Mesenteric fat pad (tissue), 1 donor: ENCODE measurements at regions not wholly inside any gene's neighbourhood (a gene's known extent, or its start where the extent isn't known, plus 50 kb on each side); places are given as distances from the start of the nearest gene placed in this dataset.

Experiments used
- DNase-seq: peaks from one replicate; pipeline ENCODE4 v3.0.0-alpha.2; 2020; ENCODE audit warnings: low spot score
- donor health status: DM: yes; HTN: yes; CAD: no.

- DNase-seq: no peak
These were observed 52.0 kb upstream of the GRAMD1B start for GRCh38 chr11:123378096-123378495.

GRCh38 chr11:123377355-123377754 lies 52.7 kb upstream of the GRAMD1B start:
- no peak for DNase-seq

GRCh38 chr11:123375832-123376231 lies 54.2 kb upstream of the GRAMD1B start:
- no peak for DNase-seq

GRCh38 chr11:123374622-123374968 lies 55.5 kb upstream of the GRAMD1B start:
- no peak for DNase-seq

DNA sequence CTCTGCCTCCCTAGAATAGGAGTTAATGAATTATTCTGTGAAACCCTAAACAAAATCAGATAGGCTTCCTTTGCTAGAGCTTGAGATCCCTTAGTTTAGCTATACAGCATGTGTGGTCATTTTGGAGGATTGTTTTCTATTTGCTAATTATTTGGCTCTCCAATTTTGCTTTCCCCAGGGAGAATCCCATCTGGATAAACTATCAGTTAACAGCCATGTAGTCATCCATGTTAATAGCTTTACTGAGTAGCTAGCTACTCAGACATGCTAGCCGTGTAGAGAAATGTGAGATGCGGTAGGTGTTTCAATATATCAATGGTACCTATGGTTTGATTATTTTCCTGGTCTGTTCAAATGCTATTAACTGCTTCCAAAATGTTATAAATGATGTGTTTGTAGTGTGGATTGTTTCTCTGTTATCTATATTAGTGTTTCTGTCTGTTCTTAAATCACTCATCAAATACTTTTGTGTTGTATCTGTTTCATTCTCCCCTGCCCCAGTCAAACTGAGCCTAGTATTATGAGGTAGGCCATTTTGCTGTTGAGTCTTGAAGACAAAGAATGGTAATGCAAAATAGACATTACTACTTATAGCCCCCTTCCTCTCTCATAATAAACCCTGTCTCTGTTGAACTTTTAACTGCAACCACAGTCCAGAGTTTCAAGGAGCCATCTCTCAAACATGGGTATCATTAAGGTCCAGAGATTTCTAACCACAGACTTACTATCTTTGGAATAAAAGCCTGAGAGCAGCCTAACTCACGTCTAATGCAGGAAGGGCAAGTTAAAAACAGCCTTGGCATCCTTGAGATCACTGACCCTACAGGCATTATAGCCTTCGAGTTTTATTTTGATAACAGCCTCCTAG lies 56.1 kb upstream of the GRAMD1B start:
- no peak for DNase-seq

- no peak for DNase-seq
These were observed 58.4 kb upstream of the GRAMD1B start for GRCh38 chr11:123371506-123372297.

- no peak for DNase-seq
These were observed 63.1 kb upstream of the GRAMD1B start for GRCh38 chr11:123366924-123367323.

GRCh38 chr11:123365955-123366354 lies 64.1 kb upstream of the GRAMD1B start:
- DNase-seq: no peak

DNA sequence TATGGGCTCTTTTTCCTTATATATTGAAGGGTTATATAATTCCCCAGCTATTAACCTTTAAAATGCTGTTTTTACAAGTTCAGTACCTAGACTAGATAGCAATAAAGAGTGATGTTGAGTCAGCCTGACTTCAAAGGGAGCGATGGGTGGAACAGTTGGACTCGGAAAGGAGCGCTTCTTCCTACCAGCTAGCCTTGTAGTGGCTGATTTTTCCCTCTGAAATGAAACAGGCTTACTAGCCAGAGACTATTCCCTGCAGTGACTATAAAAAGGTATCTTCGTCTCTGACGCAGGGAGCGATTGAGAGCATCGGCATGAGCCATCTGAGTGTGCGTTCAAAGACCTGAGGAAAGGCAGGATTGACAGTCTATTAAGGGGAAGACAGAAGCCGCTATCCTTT lies 66.0 kb upstream of the GRAMD1B start:
- DNase-seq: no peak

DNA sequence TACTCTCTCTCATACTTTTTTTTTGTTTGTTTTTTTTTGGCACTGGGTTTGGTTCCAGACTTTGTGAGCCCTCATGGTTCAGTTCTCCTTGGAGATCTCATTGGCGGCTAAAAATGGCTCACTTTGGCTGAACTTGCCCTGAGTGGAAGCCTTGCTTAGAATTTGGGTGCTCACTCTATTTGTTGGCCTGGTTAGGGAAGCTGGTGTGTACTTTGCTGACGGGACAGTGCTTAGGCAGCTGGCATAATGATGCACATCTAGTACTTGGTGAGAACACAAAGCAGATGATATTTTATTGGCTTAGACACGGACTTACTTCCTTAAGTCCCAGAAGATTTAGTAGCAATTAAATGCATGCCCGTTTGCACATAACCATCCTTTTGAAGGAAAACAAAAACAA lies 66.5 kb upstream of the GRAMD1B start:
- DNase-seq: no peak

GRCh38 chr11:123362941-123363340 lies 67.1 kb upstream of the GRAMD1B start:
- no peak for DNase-seq

GRCh38 chr11:123362186-123362585 lies 67.9 kb upstream of the GRAMD1B start:
- no peak for DNase-seq

- DNase-seq: no peak
These were observed 69.0 kb upstream of the GRAMD1B start for GRCh38 chr11:123361110-123361509.

GRCh38 chr11:123360267-123360936 lies 69.7 kb upstream of the GRAMD1B start:
- no peak for DNase-seq

- no peak for DNase-seq
These were observed 71.9 kb upstream of the GRAMD1B start for GRCh38 chr11:123357990-123358827.

DNA sequence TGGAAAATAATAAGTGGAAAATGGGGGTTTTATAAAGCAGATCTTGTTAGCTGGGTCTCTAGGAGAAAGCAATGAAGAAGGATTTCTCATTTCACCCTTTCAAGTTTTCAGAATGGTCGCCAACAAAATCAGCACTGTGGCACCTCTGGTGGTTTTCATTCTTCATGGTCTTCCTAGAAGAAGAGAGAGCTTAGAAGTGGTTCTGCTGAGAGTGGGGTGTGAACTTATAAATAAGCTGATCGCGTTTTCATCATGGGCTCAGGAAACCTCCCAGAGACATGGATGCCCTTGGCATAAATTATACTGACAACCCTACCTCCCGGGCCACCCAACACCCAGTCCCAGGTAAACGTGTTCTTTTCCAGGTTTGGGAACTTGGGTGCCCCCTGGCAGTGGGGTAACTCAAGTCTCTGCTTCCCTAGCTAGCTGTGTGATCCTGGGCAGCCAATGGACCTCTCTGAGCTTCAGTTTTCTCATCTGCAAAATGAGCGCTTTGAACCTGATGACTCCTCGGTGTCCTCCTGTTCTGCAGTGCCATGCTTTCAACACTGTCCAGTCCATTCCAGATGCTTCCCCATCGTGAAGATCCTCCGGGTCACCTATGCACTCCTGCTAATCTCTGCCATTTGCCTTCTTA lies 72.6 kb upstream of the GRAMD1B start:
- DNase-seq: no peak

DNA sequence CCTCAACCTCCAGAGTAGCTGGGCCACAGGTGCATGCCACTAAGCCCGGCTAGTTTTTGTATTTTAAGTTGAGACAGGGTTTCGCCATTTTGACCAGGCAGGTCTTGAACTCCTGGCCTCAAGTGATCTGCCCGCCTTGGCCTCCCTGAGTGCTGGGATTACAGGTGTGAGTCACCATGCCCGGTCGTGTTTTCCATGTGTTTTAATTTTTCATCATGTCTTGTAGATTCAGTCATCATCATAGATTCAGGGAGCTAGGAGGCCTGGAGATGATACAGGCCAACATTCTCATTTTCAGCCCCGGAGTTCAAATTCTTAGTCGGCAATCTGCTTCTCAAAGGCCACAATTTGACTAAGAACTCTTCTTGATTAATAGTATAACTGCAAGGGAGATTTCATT lies 73.5 kb upstream of the GRAMD1B start:
- no peak for DNase-seq

DNA sequence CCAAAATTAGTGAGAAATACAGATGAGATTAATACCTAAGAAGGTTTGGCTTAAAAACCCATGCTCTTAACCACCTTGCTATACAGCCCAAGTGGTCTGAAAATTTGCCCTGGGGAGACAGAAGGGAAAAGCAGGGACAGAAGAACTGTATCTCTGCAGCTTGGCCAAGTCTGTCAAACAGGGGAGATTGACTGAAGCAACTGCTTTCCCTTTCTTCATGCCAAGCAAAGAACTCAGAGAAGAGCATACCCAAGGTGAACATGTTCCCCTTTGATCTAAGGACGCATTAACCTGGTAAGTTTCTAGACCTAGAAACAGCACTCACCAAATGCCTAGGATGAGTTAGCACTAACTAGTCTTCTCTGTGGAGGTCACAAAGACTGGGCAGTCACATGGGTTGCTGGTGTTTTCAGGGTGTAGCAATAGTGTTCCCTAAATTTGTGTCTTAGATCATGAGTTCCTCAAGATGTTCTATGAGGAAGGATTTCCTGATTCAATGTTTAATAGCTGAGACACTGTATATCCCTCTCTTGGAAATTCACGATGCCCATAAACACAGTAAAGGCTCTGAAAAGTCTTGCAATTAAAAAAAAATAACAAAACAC lies 75.6 kb upstream of the GRAMD1B start:
- no peak for DNase-seq

- DNase-seq: no peak
These were observed 78.7 kb upstream of the GRAMD1B start for GRCh38 chr11:123351375-123351774.

GRCh38 chr11:123349382-123349781 lies 80.7 kb upstream of the GRAMD1B start:
- DNase-seq: no peak
